Gastrocnemius medialis (tissue), 4 donors: ENCODE measurements at regions not wholly inside any gene's neighbourhood (a gene's known extent, or its start where the extent isn't known, plus 50 kb on each side); places are given as distances from the start of the nearest gene placed in this dataset.
"Not testable (repeated sequence)": the region's sequence is repeated elsewhere in the genome, so short reads cannot be mapped to it uniquely, and the experiment has no call there.

Experiments used
- ATAC-seq, 2 donors: fragments of 150-250 bp; one replicate each; pipeline ENCODE4 v1.9.1; 2016
- DNase-seq, 2 donors: peaks; one replicate each; pipeline ENCODE4 v3.0.0-alpha.2; 2019
- H3K27ac ChIP-seq, 4 donors: fragments of 200-600 bp; sonication (generic); 1 replicate in 1 of 4; 2 replicates in 3 of 4; pipeline ENCODE4 v1.5.1; 2016 to 2018; ENCODE audit warnings: mild to moderate bottlenecking in 2 of 4, moderate library complexity in 1 of 4
- H3K27me3 ChIP-seq, 3 donors: fragments of 200-600 bp; sonication (generic) in 2 of 3; 1 replicate in 1 of 3; 2 replicates in 2 of 3; pipeline versions ENCODE4 v1.5.1 to v1.6.0; 2016 to 2019; ENCODE audit warnings: mild to moderate bottlenecking in 1 of 3, moderate library complexity in 1 of 3
- H3K36me3 ChIP-seq, 2 donors: fragments of 200-600 bp; sonication (generic) in 1 of 2; one replicate each; pipeline ENCODE4 v1.5.1; 2017 to 2018
- H3K4me1 ChIP-seq, 2 donors: fragments of 200-600 bp; sonication (generic) in 1 of 2; one replicate each; pipeline ENCODE4 v1.5.1; 2016 to 2017; ENCODE audit warnings: mild to moderate bottlenecking in 2 of 2
- H3K4me3 ChIP-seq, 4 donors: fragments of 200-600 bp; sonication (generic) in 3 of 4; 1 replicate in 1 of 4; 2 replicates in 3 of 4; pipeline ENCODE4 v1.5.1; 2016 to 2019; ENCODE audit warnings: mild to moderate bottlenecking in 2 of 4
- H3K9me3 ChIP-seq, 3 donors: fragments of 200-600 bp; sonication (generic) in 2 of 3; 1 replicate in 1 of 3; 2 replicates in 2 of 3; pipeline ENCODE4 v1.5.1; 2016 to 2019
- CTCF ChIP-seq, 5 experiments: fragments of 450-650 bp in 3 of 5; fragments of 200-600 bp in 2 of 5; sonication (generic) in 2 of 5; IDR thresholded peaks in 4 of 5; conservative IDR thresholded peaks in 1 of 5; 1 replicate in 4 of 5; 2 replicates in 1 of 5; pipeline ENCODE4 v1.5.1; 2016 to 2019; ENCODE audit warnings: antibody characterized with exemption in 5 of 5, mild to moderate bottlenecking in 3 of 5, moderate library complexity in 3 of 5
- POLR2A ChIP-seq, 2 donors: fragments of 450-650 bp; IDR thresholded peaks; one replicate each; pipeline ENCODE4 v1.6.1; 2017; ENCODE audit warnings: antibody characterized with exemption in 2 of 2, mild to moderate bottlenecking in 2 of 2, moderate library complexity in 2 of 2
- in situ Hi-C, 4 donors: fragments of 200-750 bp; cut with MboI; loops; one replicate each; pipeline versions ENCODE4 v1.15.0 to v1.8.0; 2017; ENCODE audit warnings: low sequenced_read_pairs in 4 of 4
- intact Hi-C: fragments of 100-400 bp; cut with DNase I; formaldehyde crosslinking; loops from one replicate; pipeline ENCODE4 v1.15.1; 2023; ENCODE audit warnings: low total_unique reads

GRCh38 chr22:48819961-48820360 lies 1007.7 kb downstream of the BRD1 start:
- DNase-seq (no peak), ATAC-seq (no peak)
- H3K36me3 ChIP-seq = no peaks in the 10 kb centered on the region
- in situ Hi-C loops (no loop called here), intact Hi-C loops (no loop called here)
- no peaks in the 10 kb centered on the region for H3K27me3 ChIP-seq
- H3K4me3 ChIP-seq = no peak overlapping the region
- TF ChIP-seq POLR2A (IDR thresholded peaks at IDR 0.05) (no peak), CTCF (IDR thresholded peaks at IDR 0.05 in 4 of 5, conservative IDR thresholded peaks at IDR 0.05 in 1 of 5) (no peak)
- no peak overlapping the region for H3K27ac ChIP-seq
- no peaks in the 10 kb centered on the region for H3K4me1 ChIP-seq
- H3K9me3 ChIP-seq = no peaks in the 10 kb centered on the region

- no peak for TF ChIP-seq POLR2A (IDR thresholded peaks at IDR 0.05)
- no peak overlapping the region for H3K27ac ChIP-seq
- H3K4me3 ChIP-seq = no peak overlapping the region
- no peaks in the 10 kb centered on the region for H3K27me3 ChIP-seq
- no peak for ATAC-seq
- H3K9me3 ChIP-seq = no peaks in the 10 kb centered on the region
- intact Hi-C loops (no loop called here), in situ Hi-C loops (no loop called here)
- no peak for DNase-seq
- H3K4me1 ChIP-seq = no peaks in the 10 kb centered on the region
- no peaks in the 10 kb centered on the region for H3K36me3 ChIP-seq
Observed at GRCh38 chr22:48819232-48819631, 1008.4 kb downstream of the BRD1 start.

- DNase-seq, H3K27ac ChIP-seq, H3K4me1 ChIP-seq, H3K27me3 ChIP-seq, H3K4me3 ChIP-seq, H3K36me3 ChIP-seq, H3K9me3 ChIP-seq, intact Hi-C loops, in situ Hi-C loops, ATAC-seq: not testable (repeated sequence)
Observed at GRCh38 chr22:48817491-48817890, 1010.2 kb downstream of the BRD1 start.

GRCh38 chr22:48811885-48812284 lies 1015.8 kb downstream of the BRD1 start:
- H3K36me3 ChIP-seq = no peaks in the 10 kb centered on the region
- H3K27me3 ChIP-seq = no peaks in the 10 kb centered on the region
- TF ChIP-seq POLR2A (IDR thresholded peaks at IDR 0.05) (no peak), CTCF (IDR thresholded peaks at IDR 0.05 in 4 of 5, conservative IDR thresholded peaks at IDR 0.05 in 1 of 5) (no peak)
- no peak for DNase-seq
- no peak overlapping the region for H3K27ac ChIP-seq
- intact Hi-C loops = no loop called here
- in situ Hi-C loops = no loop called here
- ATAC-seq = no peak
- no peak overlapping the region for H3K4me3 ChIP-seq
- H3K9me3 ChIP-seq = no peaks in the 10 kb centered on the region
- H3K4me1 ChIP-seq = no peaks in the 10 kb centered on the region

- intact Hi-C loops = no loop called here
- H3K36me3 ChIP-seq = no peaks in the 10 kb centered on the region
- no peaks in the 10 kb centered on the region for H3K27me3 ChIP-seq
- no peak overlapping the region for H3K4me3 ChIP-seq
- no peaks in the 10 kb centered on the region for H3K9me3 ChIP-seq
- no peaks in the 10 kb centered on the region for H3K4me1 ChIP-seq
- DNase-seq (no peak), ATAC-seq (no peak)
- TF ChIP-seq POLR2A (IDR thresholded peaks at IDR 0.05) (no peak), CTCF (IDR thresholded peaks at IDR 0.05 in 4 of 5, conservative IDR thresholded peaks at IDR 0.05 in 1 of 5) (no peak)
- no peak overlapping the region for H3K27ac ChIP-seq
- in situ Hi-C loops = no loop called here
Observed at GRCh38 chr22:48808038-48808960, 1019.4 kb downstream of the BRD1 start.
